Small intestine (tissue), 7 donors: ENCODE measurements at regions not wholly inside any gene's neighbourhood (a gene's known extent, or its start where the extent isn't known, plus 50 kb on each side); places are given as distances from the start of the nearest gene placed in this dataset.

Experiments used
- DNase-seq, 2 donors: peaks; one replicate each; pipeline versions ENCODE4 v3.0.0 to v3.0.0-alpha.2; 2013
- FAIRE-seq: peaks from 2 replicates; lab custom pipeline; 2012; peaks lifted over from hg19 to GRCh38; lab: Jason Lieb, UNC
- H3K27ac ChIP-seq, 3 donors: one replicate each; pipeline ENCODE4 v1.5.1; 2013; ENCODE audit warnings: low read length in 2 of 3, mild to moderate bottlenecking in 2 of 3, control low read depth in 1 of 3, inconsistent platforms in 1 of 3, low read depth in 1 of 3, moderate library complexity in 1 of 3
- H3K27me3 ChIP-seq, 3 donors: one replicate each; pipeline ENCODE4 v1.6.1; 2013; ENCODE audit warnings: low read length in 3 of 3, inconsistent platforms in 1 of 3; ENCODE audit not compliant: control insufficient read depth in 3 of 3, insufficient read depth in 3 of 3
- H3K36me3 ChIP-seq, 3 donors: one replicate each; pipeline ENCODE4 v1.6.1; 2013; ENCODE audit warnings: low read length in 3 of 3, inconsistent platforms in 1 of 3, low read depth in 1 of 3, mild to moderate bottlenecking in 1 of 3, moderate library complexity in 1 of 3; ENCODE audit not compliant: control insufficient read depth in 3 of 3, insufficient read depth in 2 of 3
- H3K4me1 ChIP-seq, 3 donors: one replicate each; pipeline ENCODE4 v1.6.1; 2013; ENCODE audit warnings: low read length in 2 of 3, inconsistent platforms in 1 of 3, low read depth in 1 of 3, mild to moderate bottlenecking in 1 of 3, moderate library complexity in 1 of 3; ENCODE audit not compliant: control insufficient read depth in 3 of 3, insufficient read depth in 2 of 3
- H3K4me3 ChIP-seq, 3 donors: one replicate each; pipeline ENCODE4 v1.5.1; 2013; ENCODE audit warnings: low read length in 3 of 3, control low read depth in 1 of 3, inconsistent platforms in 1 of 3, low read depth in 1 of 3, mild to moderate bottlenecking in 1 of 3, moderate library complexity in 1 of 3
- H3K9me3 ChIP-seq, 2 donors: one replicate each; pipeline ENCODE4 v1.6.1; 2013; ENCODE audit warnings: low read depth in 1 of 2, low read length in 1 of 2; ENCODE audit not compliant: control insufficient read depth in 2 of 2, insufficient read depth in 1 of 2
- WGBS, 3 donors: extraction: QIAGEN DNeasy Blood & Tissue Kit; methylation state at CpG; one replicate each; pipeline ENCODE4 v1.1.7; 2013; 5-methylcytosine and 5-hydroxymethylcytosine counted together
- donor health status: healthy with polysubstance abuse.
- donor health status: control.
- donor health status: control.
- donor health status: Bipolar disorder and iron deficiency.
- donor health status: healthy.

DNA sequence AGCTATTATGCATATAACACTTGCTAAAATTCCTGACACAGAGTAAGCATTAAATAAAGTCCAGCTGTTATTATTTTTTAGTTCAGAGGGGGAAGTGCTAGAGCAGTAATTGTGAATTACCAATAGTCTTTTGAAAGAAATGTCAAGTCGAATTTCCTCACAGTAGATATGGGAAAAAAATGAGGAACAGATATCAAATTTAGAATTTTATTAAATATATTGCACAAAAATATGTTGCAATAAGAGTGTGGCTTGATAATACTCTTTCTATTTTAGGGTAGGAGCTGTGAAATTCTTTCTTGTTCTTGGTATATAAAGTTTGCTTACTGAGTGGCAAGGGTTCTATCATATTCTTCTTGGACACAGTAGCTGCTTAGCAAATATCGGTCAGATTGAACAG is 181.3 kb downstream of the NFKBIZ start:
- H3K27me3 ChIP-seq: no peaks in the 10 kb centered on the region
- H3K36me3 ChIP-seq: no peaks in the 10 kb centered on the region
- DNase-seq (no peak), FAIRE-seq (no peak)
- H3K4me3 ChIP-seq: no peak overlapping the region
- no peaks in the 10 kb centered on the region for H3K9me3 ChIP-seq
- WGBS, 3 donors: 78 to 94% (median 81%) methylated on average over 2 of the region's 2 CpGs
- peaks cover 0 to 7% (median 0%) of the 10 kb centered on the region in 3 donors for H3K4me1 ChIP-seq
- no peak overlapping the region for H3K27ac ChIP-seq

DNA sequence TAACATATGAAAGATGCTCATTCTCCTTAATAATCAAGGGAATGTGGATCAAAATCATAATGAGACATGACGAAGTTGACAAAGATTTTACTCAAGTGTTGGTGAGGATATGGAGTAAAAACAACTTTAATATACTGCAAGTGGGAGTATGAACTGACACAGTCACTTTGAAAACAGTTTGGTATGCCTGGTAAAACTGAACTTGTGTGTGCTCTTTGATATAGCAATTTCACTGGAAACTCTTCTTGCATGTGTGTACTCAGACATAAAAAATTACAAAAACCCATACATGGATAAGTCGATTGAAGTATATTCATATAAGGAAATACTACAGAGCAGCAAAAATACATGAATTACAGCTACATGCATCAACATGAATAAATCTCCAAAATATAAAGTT is 182.5 kb downstream of the NFKBIZ start:
- Histone ChIP-seq H3K27me3 (no peaks in the 10 kb centered on the region), H3K4me3 (no peak overlapping the region), H3K9me3 (no peaks in the 10 kb centered on the region), H3K36me3 (no peaks in the 10 kb centered on the region), H3K4me1 (peaks cover 0 to 7% (median 0%) of the 10 kb centered on the region in 3 donors), H3K27ac (no peak overlapping the region)
- DNase-seq (no peak), FAIRE-seq (no peak)
- 82 to 90% (median 87%) methylated on average over 2 of the region's 2 CpGs for WGBS, 3 donors

DNA sequence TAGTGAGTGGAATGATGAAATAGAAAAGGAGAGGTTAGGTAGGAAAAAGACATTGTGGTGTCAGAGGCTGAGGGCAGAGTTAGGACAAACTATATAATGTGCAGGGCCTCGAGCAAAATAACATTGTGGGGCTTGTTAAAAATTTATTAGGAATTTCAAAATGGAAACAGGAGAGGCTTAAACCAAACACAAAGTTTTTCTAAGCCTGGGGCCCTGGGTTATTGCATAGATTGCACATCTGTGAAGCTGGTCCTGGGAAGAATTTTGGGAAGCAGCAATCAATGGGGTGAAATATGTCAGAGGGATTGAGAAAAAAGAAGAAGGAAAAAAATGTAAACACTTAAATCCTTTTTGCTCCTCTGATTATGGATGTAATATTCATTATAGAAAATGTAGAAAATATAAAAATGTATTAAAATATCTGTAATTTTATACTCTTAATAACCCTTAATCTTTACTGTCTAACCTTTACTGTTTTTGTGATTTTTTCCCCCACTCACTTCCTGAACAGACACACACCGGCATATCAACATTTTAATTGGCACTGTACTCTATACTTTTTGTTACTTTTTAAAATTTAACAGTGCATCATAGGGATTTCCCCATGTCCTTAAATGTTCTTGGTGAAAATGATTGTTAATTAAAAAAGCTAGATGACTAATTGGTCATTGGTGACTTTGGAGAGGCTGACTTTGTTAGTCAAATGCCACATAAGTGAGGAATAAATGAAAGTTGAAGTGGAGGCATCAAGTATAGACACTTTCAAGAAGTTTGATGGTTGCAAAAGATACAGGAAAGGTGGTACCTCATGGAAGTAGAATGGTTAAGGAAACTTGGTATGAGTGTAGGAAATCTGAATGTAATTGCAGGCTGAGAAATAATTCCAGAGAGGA is 183.4 kb downstream of the NFKBIZ start:
- Histone ChIP-seq H3K4me3 (no peak overlapping the region), H3K9me3 (no peaks in the 10 kb centered on the region), H3K27me3 (no peaks in the 10 kb centered on the region), H3K4me1 (peaks cover 0 to 7% (median 0%) of the 10 kb centered on the region in 3 donors), H3K27ac (no peak overlapping the region), H3K36me3 (no peaks in the 10 kb centered on the region)
- DNase-seq: no peak
- FAIRE-seq: no peak
- WGBS, 3 donors: 85 to 90% (median 88%) methylated on average over 2 of the region's 2 CpGs

DNA sequence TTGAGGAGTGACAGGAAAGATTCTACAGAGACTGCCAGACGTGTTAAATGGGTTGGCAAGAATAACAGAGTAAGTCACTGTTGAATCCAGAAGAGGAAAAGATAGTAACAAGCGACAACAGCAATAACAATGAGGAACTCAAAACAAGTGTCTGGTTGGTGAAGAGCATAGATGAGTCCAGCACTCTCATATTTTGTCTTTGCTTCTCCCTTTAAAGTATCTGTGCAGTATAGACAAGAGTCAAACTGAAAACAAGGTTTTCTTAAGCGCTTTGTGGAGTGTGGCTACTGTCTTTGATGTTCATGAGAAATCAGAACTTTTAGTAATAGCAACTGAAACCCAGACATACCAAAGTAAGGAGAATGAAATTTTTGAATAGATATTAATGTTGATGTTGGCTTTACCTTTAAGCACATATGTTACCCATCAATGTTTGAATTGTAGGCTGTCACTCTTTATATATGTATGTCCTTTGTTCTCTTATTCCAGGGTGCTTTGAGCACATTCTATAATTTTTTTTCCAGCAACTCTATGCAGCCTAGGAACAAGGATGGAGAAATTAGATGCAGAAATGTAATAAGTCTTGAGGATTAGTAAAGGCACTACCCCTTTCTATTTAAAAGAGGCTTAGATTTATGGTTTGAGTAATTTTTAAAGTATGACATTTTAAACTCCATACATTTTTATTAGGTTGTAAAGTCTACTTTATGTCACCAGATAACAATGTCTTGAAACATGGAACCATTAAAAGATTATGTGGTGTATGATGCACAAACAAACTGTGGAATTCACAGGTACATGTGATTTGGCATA is 185.5 kb downstream of the NFKBIZ start:
- H3K27ac ChIP-seq: no peak overlapping the region

DNA sequence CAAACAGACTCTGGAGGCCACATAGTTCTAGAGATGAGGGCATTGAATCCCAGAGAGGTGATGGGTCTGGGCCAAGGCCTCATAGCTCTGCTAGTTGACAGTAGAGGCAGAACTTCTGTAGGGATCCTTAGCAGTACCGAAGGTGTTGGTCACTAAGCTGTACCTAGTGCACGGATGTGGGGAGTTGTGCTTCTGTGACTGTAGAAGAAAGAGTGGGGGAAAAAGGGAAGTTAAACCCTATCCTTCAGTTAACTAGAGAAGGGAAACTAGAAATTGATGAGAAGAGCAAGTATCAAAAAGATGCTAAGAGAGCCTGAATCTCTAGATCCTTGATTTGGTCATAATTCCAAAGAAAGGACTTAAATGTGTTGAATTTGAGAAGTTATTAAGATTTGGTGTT is 186.7 kb downstream of the NFKBIZ start:
- H3K27ac ChIP-seq: no peak overlapping the region
- DNase-seq (no peak), FAIRE-seq (no peak)
- no peak overlapping the region for H3K4me3 ChIP-seq
- peaks cover 0 to 7% of the 10 kb centered on the region in 2 donors for H3K9me3 ChIP-seq
- H3K36me3 ChIP-seq: no peaks in the 10 kb centered on the region
- WGBS, 3 donors: 79 to 97% (median 90%) methylated on average over 2 of the region's 2 CpGs
- H3K4me1 ChIP-seq: peaks cover 0 to 7% (median 0%) of the 10 kb centered on the region in 3 donors
- H3K27me3 ChIP-seq: no peaks in the 10 kb centered on the region

More for the DNA sequence above, 185.5 kb downstream of the NFKBIZ start:
- 78 to 92% (median 83%) methylated on average over 3 of the region's 3 CpGs for WGBS, 3 donors
- Histone ChIP-seq H3K36me3 (no peaks in the 10 kb centered on the region), H3K9me3 (peaks cover 0 to 2% of the 10 kb centered on the region in 2 donors), H3K4me3 (no peak overlapping the region), H3K4me1 (peaks cover 0 to 7% (median 0%) of the 10 kb centered on the region in 3 donors), H3K27me3 (no peaks in the 10 kb centered on the region)
- no peak for FAIRE-seq
- peak in 1 of 2 donors; percentile 8 for DNase-seq

DNA sequence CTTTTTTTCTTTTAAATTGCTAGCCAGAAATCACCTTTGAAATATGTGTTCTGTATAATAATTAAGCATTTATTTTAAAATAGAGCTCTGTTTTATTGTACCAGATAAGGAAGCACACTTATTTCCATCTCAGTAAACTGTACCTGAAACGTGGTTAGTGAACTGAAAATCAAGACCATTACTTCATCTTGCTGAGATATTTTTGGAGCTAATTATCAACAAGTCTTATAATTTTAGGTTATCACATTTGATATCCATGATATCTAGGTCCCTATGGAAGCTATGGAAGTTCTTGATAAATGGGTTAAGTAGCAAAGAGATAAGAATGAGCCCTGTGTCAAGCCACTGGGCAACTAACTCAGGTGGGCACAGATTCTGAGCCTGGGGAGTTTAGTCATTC is 187.2 kb downstream of the NFKBIZ start:
- H3K4me3 ChIP-seq: no peak overlapping the region
- peaks cover 0 to 7% of the 10 kb centered on the region in 2 donors for H3K9me3 ChIP-seq
- DNase-seq (no peak), FAIRE-seq (no peak)
- no peaks in the 10 kb centered on the region for H3K27me3 ChIP-seq
- peaks cover 0 to 7% (median 0%) of the 10 kb centered on the region in 3 donors for H3K4me1 ChIP-seq
- H3K27ac ChIP-seq: no peak overlapping the region
- 33 to 62% (median 53%) methylated on average over 1 of the region's 1 CpG for WGBS, 3 donors
- H3K36me3 ChIP-seq: no peaks in the 10 kb centered on the region

DNA sequence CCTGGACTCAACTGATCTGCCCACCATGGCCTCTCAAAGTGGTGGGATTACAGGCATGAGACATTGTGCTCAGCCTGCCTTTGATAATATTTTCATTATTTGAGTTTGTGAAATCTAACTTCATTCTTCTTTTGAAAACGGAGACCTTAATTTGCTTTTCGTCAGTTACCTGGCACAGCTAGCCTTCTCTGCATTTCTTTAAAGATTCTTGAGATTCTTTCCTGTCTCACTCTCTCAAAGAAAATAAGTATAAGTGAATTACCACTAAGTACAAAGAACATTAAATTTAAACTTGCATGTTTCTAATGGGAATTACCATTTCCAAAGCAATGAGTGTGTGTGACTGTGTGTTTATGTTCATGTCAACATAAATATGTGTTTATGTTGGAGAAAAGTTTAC is 187.9 kb downstream of the NFKBIZ start:
- no peak overlapping the region for H3K4me3 ChIP-seq
- 78 to 94% (median 87%) methylated on average over 2 of the region's 2 CpGs for WGBS, 3 donors
- DNase-seq (no peak), FAIRE-seq (no peak)
- peaks cover 0 to 7% (median 0%) of the 10 kb centered on the region in 3 donors for H3K4me1 ChIP-seq
- H3K9me3 ChIP-seq: peaks cover 0 to 7% of the 10 kb centered on the region in 2 donors
- H3K36me3 ChIP-seq: no peaks in the 10 kb centered on the region
- no peaks in the 10 kb centered on the region for H3K27me3 ChIP-seq
- H3K27ac ChIP-seq: no peak overlapping the region

DNA sequence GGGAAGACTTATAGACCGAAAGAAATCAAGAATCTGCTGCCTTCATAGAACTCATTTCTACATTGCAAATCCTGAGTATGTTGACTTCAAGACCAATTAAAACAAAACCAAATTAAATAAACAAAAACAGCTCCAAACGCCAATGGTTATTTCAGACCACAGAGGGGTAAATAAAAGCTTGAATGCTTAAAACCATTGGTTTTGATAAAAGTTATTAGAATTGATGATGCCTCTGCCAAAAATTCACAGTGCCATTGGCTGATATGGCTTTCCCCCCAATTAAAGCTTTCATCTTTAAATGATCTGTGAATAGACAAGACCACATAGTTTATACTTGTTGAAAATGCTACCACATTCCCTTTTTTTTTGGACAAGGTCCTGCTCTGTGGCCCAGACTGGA is 188.5 kb downstream of the NFKBIZ start:
- H3K9me3 ChIP-seq: peaks cover 0 to 7% of the 10 kb centered on the region in 2 donors
- no peaks in the 10 kb centered on the region for H3K36me3 ChIP-seq
- no peaks in the 10 kb centered on the region for H3K27me3 ChIP-seq
- 50 to 84% (median 76%) methylated on average over 2 of the region's 2 CpGs for WGBS, 3 donors
- peaks cover 0 to 7% (median 0%) of the 10 kb centered on the region in 3 donors for H3K4me1 ChIP-seq
- no peak overlapping the region for H3K27ac ChIP-seq
- H3K4me3 ChIP-seq: no peak overlapping the region
- DNase-seq (no peak), FAIRE-seq (peak; percentile 41)
